HG03575 (cell line): ENCODE measurements at regions not wholly inside any gene's neighbourhood (a gene's known extent, or its start where the extent isn't known, plus 50 kb on each side); places are given as distances from the start of the nearest gene placed in this dataset.

Experiments
- ATAC-seq: cut with Tn5 transposase; IDR thresholded peaks from one replicate; pipeline ENCODE4 v1.9.1; 2021; ENCODE audit not compliant: unreplicated experiment, insufficient number of reproducible peaks, low FRiP score; ENCODE audit errors: extremely low read depth

- ATAC-seq = no peak
These were observed 875.8 kb downstream of the USP25 start for GRCh38 chr21:16605597-16605996.

GRCh38 chr21:16606271-16606670, 876.5 kb downstream of the USP25 start:
- ATAC-seq = no peak

GRCh38 chr21:16608209-16608830, 878.5 kb downstream of the USP25 start:
- ATAC-seq = no peak

GRCh38 chr21:16619281-16619680, 889.5 kb downstream of the USP25 start:
- no peak for ATAC-seq

- ATAC-seq = no peak
These were observed 891.1 kb downstream of the USP25 start for GRCh38 chr21:16620786-16621320.

GRCh38 chr21:16624479-16625118, 888.2 kb upstream of the CXADR start:
- ATAC-seq = no peak

GRCh38 chr21:16625491-16625890, 887.4 kb upstream of the CXADR start:
- no peak for ATAC-seq

- no peak for ATAC-seq
These were observed 878.9 kb upstream of the CXADR start for GRCh38 chr21:16633831-16634459.

GRCh38 chr21:16634515-16634914, 878.3 kb upstream of the CXADR start:
- ATAC-seq = no peak

- ATAC-seq = no peak
These were observed 872.4 kb upstream of the CXADR start for GRCh38 chr21:16640297-16641027.

GRCh38 chr21:16642353-16642752, 870.5 kb upstream of the CXADR start:
- no peak for ATAC-seq

- ATAC-seq = no peak
These were observed 868.2 kb upstream of the CXADR start for GRCh38 chr21:16644685-16645084.

GRCh38 chr21:16650714-16651366, 862.0 kb upstream of the CXADR start:
- no peak for ATAC-seq

GRCh38 chr21:16651956-16652355, 860.9 kb upstream of the CXADR start:
- no peak for ATAC-seq

- no peak for ATAC-seq
These were observed 849.4 kb upstream of the CXADR start for GRCh38 chr21:16663436-16663835.

GRCh38 chr21:16667395-16667794, 845.4 kb upstream of the CXADR start:
- no peak for ATAC-seq

- ATAC-seq = no peak
These were observed 837.9 kb upstream of the CXADR start for GRCh38 chr21:16674949-16675348.

- no peak for ATAC-seq
These were observed 836.5 kb upstream of the CXADR start for GRCh38 chr21:16676391-16676790.
